ENCODE measurements at regions not wholly inside any gene's neighbourhood (a gene's known extent, or its start where the extent isn't known, plus 50 kb on each side); places are given as distances from the start of the nearest gene placed in this dataset.

DNA sequence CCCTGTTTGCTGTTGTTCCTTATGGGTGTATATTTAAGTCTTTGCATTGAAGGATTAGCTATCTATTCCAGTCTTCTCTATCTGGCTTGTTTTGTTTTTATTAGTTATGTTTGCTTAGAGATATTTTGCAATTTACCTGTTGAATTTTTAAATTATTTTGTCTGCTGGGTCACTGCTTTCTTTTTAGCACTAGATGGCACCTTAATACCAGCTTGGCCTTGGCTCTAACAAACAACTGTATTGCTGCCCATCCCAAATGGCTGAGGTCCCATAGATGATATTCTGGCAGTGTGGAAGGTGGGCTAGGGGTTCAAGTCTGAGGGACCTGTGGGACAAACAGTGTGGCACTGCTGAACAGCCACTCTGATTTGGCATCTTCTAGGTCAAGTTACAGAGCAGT is 144.0 kb upstream of the FBXO33 start:
- Mint-ChIP-seq H3K36me3 (no peaks in the 10 kb centered on the region), H3K4me1 (ENCODE audit: unreplicated experiment) (no peaks in the 10 kb centered on the region), H3K9me3 (no peaks in the 10 kb centered on the region), H3K27ac (no peak overlapping the region), H3K27me3 (no peaks in the 10 kb centered on the region), H3K4me3 (no peak overlapping the region)
- no peak for DNase-seq (ENCODE audit: extremely low spot score, unreplicated experiment)
- TF ChIP-seq, protein P1, sequence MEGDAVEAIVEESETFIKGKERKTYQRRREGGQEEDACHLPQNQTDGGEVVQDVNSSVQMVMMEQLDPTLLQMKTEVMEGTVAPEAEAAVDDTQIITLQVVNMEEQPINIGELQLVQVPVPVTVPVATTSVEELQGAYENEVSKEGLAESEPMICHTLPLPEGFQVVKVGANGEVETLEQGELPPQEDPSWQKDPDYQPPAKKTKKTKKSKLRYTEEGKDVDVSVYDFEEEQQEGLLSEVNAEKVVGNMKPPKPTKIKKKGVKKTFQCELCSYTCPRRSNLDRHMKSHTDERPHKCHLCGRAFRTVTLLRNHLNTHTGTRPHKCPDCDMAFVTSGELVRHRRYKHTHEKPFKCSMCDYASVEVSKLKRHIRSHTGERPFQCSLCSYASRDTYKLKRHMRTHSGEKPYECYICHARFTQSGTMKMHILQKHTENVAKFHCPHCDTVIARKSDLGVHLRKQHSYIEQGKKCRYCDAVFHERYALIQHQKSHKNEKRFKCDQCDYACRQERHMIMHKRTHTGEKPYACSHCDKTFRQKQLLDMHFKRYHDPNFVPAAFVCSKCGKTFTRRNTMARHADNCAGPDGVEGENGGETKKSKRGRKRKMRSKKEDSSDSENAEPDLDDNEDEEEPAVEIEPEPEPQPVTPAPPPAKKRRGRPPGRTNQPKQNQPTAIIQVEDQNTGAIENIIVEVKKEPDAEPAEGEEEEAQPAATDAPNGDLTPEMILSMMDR (conservative IDR thresholded peaks at IDR 0.05) = no peak

DNA sequence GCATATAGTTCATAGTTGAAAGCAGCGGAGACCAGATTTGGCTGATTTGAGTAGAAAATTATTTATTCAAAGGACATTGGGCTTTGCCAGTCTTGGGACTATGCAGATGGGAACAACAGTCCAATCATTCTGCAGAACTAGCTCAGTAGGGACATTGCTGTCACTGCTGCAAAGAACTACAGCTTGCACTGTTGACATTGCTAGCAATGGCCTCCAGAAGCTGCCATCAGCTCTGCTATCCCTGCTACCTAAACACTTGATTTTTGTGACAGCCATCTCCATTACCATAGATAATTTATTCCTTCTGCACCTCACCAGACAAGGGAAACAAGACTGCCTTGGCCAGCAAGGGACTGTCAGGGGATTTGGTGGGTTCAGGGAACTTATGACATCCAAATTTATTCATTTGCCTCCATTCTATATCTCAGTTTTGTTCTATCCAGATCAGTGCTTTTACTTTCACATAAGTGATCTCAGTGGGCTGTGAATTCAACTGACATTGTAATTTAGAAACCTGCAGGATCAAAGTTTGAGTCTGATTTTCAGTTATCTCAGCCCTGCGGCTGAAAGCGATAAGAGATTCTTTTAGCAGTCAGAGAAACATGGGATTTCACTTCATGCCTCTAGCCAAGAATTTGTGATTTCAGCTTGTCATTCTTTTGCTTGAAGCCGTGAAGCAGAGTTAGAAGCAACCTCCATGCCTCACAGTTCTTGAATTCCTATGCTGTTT is 136.7 kb upstream of the FBXO33 start:
- Mint-ChIP-seq H3K4me1 (ENCODE audit: unreplicated experiment) (no peaks in the 10 kb centered on the region), H3K4me3 (no peak overlapping the region), H3K36me3 (no peaks in the 10 kb centered on the region), H3K27ac (no peak overlapping the region), H3K9me3 (no peaks in the 10 kb centered on the region), H3K27me3 (no peaks in the 10 kb centered on the region)
- TF ChIP-seq, protein P1 (conservative IDR thresholded peaks at IDR 0.05) = no peak
- DNase-seq (ENCODE audit: extremely low spot score, unreplicated experiment) = no peak

DNA sequence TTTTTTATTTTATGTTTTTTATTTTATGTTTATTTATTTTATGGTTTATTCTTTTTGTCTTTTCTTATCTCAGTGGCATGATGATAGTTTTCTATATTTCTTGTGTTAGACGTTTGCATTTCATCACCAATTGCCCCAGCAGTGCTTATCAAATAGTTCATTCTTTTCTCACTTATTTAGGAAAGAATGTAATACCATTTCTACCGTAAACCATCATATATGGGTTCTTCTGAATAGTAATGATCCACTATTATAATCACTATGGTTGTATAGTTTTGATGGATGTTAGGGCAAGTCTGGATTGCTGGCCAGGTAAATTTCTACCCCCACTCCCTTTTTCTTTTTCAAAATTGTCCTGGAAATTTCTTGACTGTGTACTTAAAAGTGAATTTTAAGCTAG is 134.6 kb upstream of the FBXO33 start:
- DNase-seq (ENCODE audit: extremely low spot score, unreplicated experiment) = no peak
- Mint-ChIP-seq H3K4me1 (ENCODE audit: unreplicated experiment) (no peaks in the 10 kb centered on the region), H3K27me3 (no peaks in the 10 kb centered on the region), H3K9me3 (no peaks in the 10 kb centered on the region), H3K27ac (no peak overlapping the region), H3K4me3 (no peak overlapping the region), H3K36me3 (no peaks in the 10 kb centered on the region)
- TF ChIP-seq, protein P1 (conservative IDR thresholded peaks at IDR 0.05) = no peak

DNA sequence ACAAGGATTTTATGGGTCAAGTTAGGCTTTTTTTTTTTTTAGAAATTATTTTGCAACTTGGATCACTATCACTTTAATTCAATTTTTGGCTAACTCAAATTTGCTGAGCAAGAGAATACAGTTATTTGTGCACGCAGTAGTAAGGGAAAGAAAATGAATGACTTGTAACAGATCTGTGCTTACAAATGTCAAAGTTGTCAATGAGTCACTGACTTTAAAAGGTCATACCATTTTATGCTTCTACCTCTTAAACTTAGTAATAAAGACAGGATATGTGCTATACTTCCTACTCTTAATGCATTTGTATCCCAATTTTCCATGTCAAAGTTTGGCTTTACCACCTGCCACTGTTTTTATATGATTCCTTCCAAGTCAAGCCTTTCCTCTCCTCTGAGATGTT is 131.1 kb upstream of the FBXO33 start:
- peaks cover 12% of the 10 kb centered on the region for H3K9me3 Mint-ChIP-seq
- DNase-seq (ENCODE audit: extremely low spot score, unreplicated experiment) = no peak
- no peak overlapping the region for H3K4me3 Mint-ChIP-seq
- no peak overlapping the region for H3K27ac Mint-ChIP-seq
- no peaks in the 10 kb centered on the region for H3K4me1 Mint-ChIP-seq (ENCODE audit: unreplicated experiment)
- H3K27me3 Mint-ChIP-seq = no peaks in the 10 kb centered on the region
- H3K36me3 Mint-ChIP-seq = no peaks in the 10 kb centered on the region
- TF ChIP-seq, protein P1 (conservative IDR thresholded peaks at IDR 0.05) = no peak

DNA sequence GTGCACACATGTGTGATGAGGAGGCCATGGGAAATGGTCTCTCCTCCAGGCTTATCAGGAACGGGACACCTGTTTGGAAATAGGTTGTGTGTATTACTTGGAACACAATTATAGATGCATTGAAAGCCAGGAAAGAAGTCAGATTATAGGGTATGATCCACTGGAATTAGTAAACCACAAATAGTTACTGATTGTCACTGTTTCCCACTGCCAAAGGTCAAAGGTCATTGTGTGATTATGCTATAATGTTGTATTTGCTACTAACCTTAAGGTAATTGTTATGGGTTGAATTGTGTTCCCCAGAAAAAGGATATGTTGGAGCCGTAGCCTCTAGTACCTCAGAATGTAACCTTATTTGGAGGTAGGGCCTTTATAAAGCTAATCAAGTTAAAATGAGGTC is 129.9 kb upstream of the FBXO33 start:
- Mint-ChIP-seq H3K27me3 (no peaks in the 10 kb centered on the region), H3K4me1 (ENCODE audit: unreplicated experiment) (no peaks in the 10 kb centered on the region), H3K9me3 (peaks cover 13% of the 10 kb centered on the region), H3K27ac (no peak overlapping the region), H3K4me3 (no peak overlapping the region), H3K36me3 (no peaks in the 10 kb centered on the region)
- TF ChIP-seq, protein P1 (conservative IDR thresholded peaks at IDR 0.05) = no peak
- no peak for DNase-seq (ENCODE audit: extremely low spot score, unreplicated experiment)

Measured in type B pancreatic cell (in vitro differentiated cells).